ENCODE measurements at regions not wholly inside any gene's neighbourhood (a gene's known extent, or its start where the extent isn't known, plus 50 kb on each side); places are given as distances from the start of the nearest gene placed in this dataset.

DNA sequence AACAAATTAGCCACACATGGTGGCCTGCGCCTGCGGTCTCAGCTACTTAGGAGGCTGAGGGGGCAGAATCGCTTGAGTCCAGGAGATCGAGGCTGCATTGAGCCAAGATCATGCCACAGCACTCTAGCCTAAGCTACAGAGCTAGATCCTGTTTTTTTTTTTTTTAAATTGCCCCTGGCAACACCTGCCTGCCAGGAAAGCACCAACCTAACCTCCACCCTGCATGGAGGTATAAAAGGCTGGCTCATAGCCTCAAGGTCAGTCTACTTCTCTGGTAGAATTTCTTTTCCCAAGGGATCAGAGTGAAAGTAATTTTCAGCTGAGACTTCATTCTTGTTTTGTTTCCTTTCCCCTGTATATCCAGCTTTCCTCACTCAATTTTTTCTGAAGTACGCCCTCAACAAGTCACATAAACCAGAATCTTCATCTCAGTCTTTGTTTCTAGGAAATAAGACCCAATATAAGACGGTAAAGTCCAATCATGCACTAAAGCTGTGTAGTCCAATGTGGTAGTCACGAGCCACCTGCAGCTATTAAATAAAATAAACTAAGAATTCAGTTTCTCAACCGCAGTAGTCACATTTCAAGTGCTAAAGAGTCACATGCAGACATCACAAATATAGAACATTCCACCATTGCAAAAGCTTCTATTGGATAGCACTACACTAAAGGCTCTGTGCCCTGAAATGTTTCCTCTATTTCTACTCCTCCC lies 113.3 kb downstream of the HPGD start:
- TF ChIP-seq, protein P1, sequence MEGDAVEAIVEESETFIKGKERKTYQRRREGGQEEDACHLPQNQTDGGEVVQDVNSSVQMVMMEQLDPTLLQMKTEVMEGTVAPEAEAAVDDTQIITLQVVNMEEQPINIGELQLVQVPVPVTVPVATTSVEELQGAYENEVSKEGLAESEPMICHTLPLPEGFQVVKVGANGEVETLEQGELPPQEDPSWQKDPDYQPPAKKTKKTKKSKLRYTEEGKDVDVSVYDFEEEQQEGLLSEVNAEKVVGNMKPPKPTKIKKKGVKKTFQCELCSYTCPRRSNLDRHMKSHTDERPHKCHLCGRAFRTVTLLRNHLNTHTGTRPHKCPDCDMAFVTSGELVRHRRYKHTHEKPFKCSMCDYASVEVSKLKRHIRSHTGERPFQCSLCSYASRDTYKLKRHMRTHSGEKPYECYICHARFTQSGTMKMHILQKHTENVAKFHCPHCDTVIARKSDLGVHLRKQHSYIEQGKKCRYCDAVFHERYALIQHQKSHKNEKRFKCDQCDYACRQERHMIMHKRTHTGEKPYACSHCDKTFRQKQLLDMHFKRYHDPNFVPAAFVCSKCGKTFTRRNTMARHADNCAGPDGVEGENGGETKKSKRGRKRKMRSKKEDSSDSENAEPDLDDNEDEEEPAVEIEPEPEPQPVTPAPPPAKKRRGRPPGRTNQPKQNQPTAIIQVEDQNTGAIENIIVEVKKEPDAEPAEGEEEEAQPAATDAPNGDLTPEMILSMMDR (IDR thresholded peaks at IDR 0.05; ENCODE audit: insufficient read depth, low read length, poor library complexity, severe bottlenecking): no peak
- no peak for TF ChIP-seq EZH2phosphoT487 (conservative IDR thresholded peaks at IDR 0.05; ENCODE audit: low read length)

All from SU-DHL-6 (cell line).